Bronchial epithelial cell (primary cell): ENCODE measurements at regions not wholly inside any gene's neighbourhood (a gene's known extent, or its start where the extent isn't known, plus 50 kb on each side); places are given as distances from the start of the nearest gene placed in this dataset.

Experiments used
- DNase-seq: peaks from one replicate; pipeline ENCODE4 v3.0.0-alpha.2; 2010; ENCODE audit warnings: low read depth
- FAIRE-seq: peaks from 2 replicates; lab custom pipeline; 2011; peaks lifted over from hg19 to GRCh38; lab: Jason Lieb, UNC
- H3K27me3 ChIP-seq: 2 replicates; pipeline ENCODE4 v1.5.1; 2011; ENCODE audit warnings: low read length; ENCODE audit not compliant: control insufficient read depth, insufficient read depth
- H3K36me3 ChIP-seq: 2 replicates; pipeline ENCODE4 v1.5.1; 2011; ENCODE audit warnings: low read length; ENCODE audit not compliant: control insufficient read depth, insufficient read depth
- H3K4me3 ChIP-seq: 2 replicates; pipeline ENCODE4 v1.5.1; 2011; ENCODE audit warnings: mild to moderate bottlenecking, low read depth, low read length, control low read depth
- TF ChIP-seq, protein P1 (sequence below): IDR thresholded peaks from 2 replicates; pipeline ENCODE4 v1.5.1; 2011; ENCODE audit warnings: mild to moderate bottlenecking, moderate library complexity, low read length, control low read depth, inconsistent platforms; ENCODE audit not compliant: insufficient read depth, severe bottlenecking

DNA sequence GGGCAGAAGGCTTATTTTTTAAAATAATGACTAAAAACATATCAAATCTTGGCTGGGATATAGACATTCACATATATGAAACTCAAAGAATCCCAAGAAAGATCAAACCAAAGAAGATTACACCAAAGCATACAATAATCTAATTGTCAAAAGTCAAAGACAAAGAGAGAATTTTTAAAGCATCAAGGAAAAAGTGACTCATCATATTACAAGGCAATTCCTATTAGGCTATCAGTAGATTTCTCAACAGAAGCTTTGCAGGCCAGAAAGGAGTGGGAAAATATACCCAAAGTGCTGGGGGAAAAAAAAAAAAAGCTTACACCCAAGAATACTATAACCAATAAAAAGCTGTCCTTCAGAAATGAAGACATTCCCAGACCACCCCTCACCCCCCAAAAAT is 375.6 kb downstream of the BRINP2 start:
- DNase-seq (peak; percentile 45), FAIRE-seq (no peak)
- Histone ChIP-seq H3K27me3 (no peaks in the 10 kb centered on the region), H3K4me3 (no peak overlapping the region), H3K36me3 (no peaks in the 10 kb centered on the region)
- TF ChIP-seq, protein P1, sequence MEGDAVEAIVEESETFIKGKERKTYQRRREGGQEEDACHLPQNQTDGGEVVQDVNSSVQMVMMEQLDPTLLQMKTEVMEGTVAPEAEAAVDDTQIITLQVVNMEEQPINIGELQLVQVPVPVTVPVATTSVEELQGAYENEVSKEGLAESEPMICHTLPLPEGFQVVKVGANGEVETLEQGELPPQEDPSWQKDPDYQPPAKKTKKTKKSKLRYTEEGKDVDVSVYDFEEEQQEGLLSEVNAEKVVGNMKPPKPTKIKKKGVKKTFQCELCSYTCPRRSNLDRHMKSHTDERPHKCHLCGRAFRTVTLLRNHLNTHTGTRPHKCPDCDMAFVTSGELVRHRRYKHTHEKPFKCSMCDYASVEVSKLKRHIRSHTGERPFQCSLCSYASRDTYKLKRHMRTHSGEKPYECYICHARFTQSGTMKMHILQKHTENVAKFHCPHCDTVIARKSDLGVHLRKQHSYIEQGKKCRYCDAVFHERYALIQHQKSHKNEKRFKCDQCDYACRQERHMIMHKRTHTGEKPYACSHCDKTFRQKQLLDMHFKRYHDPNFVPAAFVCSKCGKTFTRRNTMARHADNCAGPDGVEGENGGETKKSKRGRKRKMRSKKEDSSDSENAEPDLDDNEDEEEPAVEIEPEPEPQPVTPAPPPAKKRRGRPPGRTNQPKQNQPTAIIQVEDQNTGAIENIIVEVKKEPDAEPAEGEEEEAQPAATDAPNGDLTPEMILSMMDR, result no peak

DNA sequence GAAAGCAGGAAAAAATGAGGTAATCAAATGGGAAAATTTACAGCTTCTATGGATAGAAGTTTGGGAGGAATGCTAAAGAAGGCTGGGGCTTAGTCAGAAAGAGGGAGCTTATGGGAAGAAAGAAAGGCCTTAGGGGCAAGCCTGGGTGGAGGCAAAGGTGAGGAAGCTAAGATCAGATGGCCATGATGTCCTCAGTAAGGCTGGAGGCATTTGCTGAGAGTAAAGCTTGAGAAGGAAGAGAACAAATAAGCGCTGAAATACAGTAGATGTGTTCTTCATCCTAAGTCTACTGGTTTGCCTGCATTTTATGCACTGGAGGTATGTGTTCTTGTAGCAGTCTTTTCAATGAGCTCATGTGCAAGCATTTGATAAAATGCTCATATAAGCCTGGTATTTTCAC is 355.4 kb downstream of the BRINP2 start:
- Histone ChIP-seq H3K36me3 (no peaks in the 10 kb centered on the region), H3K27me3 (no peaks in the 10 kb centered on the region), H3K4me3 (no peak overlapping the region)
- TF ChIP-seq, protein P1, result no peak
- no peak for DNase-seq
- no peak for FAIRE-seq

DNA sequence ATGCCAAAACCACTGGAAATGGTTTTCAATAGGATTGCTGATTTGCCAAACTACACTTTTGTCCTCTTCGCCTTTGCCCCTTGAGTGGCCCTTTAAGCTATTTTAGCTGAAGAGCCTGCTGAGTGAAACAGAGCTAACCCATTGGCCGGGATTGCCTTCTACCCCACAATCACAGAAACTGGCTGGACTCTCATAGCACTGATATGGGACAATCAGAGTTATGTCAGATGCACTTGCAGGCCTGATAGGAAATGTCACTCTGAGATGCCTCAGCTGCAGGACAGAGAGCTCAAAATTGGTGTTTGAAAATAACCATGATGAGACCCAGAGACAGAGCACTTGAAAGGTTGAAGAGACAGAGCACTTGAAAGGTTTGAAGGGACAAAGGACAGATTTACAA is 354.4 kb downstream of the BRINP2 start:
- TF ChIP-seq, protein P1, result no peak
- no peak for DNase-seq
- no peaks in the 10 kb centered on the region for H3K27me3 ChIP-seq
- no peaks in the 10 kb centered on the region for H3K36me3 ChIP-seq
- no peak overlapping the region for H3K4me3 ChIP-seq
- no peak for FAIRE-seq

DNA sequence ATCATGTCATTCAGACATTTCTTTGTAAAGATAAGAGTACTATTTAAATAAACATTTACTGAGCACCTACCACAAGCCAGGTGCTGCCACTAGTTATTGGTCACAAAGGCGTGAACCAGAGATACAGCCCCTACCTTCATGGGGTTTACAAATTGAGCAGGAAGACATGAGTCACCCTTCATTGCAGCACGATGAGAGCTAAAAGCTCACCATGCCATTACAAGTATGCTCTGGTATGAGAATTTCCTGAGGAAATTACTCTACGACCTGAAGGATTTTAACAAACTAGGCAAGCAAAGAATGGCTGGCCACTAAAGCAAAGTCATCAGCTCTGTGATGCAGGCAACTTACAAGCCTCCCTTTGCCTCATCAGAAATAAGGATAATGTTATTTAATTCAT is 346.8 kb downstream of the BRINP2 start:
- TF ChIP-seq, protein P1, result no peak
- no peak for FAIRE-seq
- H3K36me3 ChIP-seq, result no peaks in the 10 kb centered on the region
- DNase-seq, result peak; percentile 96
- H3K27me3 ChIP-seq, result no peaks in the 10 kb centered on the region
- H3K4me3 ChIP-seq, result no peak overlapping the region

DNA sequence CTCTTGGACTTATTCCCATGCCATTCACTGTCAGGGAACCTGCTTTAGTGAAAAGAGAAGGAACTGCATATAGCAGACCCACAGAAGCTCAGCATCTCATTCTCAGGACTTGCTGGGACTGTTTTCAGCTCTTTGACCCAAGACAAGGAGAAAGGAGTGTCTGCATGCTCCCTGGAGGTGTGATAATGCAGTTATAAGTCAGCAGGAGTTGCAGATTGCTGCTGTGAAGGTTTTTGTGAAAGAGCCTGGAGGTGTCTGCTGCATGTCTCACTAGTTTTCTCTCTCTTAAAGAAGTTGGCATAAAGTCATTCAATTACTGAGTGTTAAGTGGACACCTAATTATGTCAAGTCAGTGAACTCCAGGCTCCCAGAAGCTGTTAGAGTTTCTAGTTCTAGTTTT is 343.4 kb downstream of the BRINP2 start:
- Histone ChIP-seq H3K36me3 (no peaks in the 10 kb centered on the region), H3K4me3 (no peak overlapping the region), H3K27me3 (no peaks in the 10 kb centered on the region)
- DNase-seq (no peak), FAIRE-seq (no peak)
- TF ChIP-seq, protein P1, result no peak

DNA sequence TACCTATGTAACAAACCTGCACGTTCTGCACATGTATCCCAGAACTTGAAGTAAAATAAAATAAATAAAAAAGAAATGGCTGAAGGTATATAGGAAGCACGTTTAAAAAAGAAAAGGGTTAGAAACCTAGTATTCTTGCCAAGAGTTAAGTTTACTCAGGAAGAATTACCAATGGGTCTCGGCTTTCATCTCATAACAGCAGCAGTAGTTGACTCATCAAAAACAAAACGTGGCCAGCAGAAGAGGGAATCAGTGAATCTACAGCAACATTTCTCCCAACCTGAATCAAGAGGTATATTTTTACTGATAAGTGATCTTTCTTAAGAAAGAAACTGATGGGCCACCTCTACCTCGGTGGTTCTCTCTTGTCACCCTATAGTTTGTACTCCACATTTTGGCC is 340.3 kb downstream of the BRINP2 start:
- Histone ChIP-seq H3K27me3 (no peaks in the 10 kb centered on the region), H3K36me3 (no peaks in the 10 kb centered on the region), H3K4me3 (no peak overlapping the region)
- FAIRE-seq (no peak), DNase-seq (peak; percentile 55)
- TF ChIP-seq, protein P1, result no peak
